ACHN (cell line): ENCODE measurements at regions not wholly inside any gene's neighbourhood (a gene's known extent, or its start where the extent isn't known, plus 50 kb on each side); places are given as distances from the start of the nearest gene placed in this dataset.

Experiments used
- DNase-seq: peaks from one replicate; pipeline ENCODE4 v3.0.0-alpha.2; 2015
- in situ Hi-C: cut with HindIII; loops from 2 replicates; pipeline ENCODE4 v1.10.0; 2017; ENCODE audit warnings: low sequenced_read_pairs, low pct_ligation_motif_present, low pct_unique_long_range_greater_than_20kb

- no peak for DNase-seq
- in situ Hi-C loops: no loop called here
Observed at GRCh38 chr10:111390813-111391563, 314.2 kb downstream of the ADRA2A start.

GRCh38 chr10:111392159-111392558 is 315.3 kb downstream of the ADRA2A start:
- DNase-seq: no peak
- in situ Hi-C loops: no loop called here

GRCh38 chr10:111392910-111393309 is 316.1 kb downstream of the ADRA2A start:
- in situ Hi-C loops: no loop called here
- no peak for DNase-seq

DNA sequence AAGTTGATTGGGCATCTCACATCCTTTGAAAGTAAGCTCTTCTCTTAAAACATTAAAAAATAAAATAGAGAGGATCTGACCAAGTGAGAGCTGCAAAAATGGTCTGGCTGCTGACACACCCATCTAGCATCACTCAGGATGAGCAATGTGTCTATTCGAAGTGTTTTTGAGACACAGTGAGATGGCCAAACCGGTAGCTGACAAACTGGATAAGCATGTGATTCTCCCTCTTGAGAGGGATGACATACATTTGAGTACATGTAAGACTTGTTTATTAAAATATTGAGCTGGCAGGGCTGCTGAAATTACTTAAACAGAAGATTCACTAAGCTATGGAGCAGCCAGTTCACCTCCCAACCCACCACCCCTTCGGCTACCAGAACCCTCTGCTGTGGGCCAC is 333.9 kb downstream of the ADRA2A start:
- in situ Hi-C loops: no loop called here
- DNase-seq: no peak

DNA sequence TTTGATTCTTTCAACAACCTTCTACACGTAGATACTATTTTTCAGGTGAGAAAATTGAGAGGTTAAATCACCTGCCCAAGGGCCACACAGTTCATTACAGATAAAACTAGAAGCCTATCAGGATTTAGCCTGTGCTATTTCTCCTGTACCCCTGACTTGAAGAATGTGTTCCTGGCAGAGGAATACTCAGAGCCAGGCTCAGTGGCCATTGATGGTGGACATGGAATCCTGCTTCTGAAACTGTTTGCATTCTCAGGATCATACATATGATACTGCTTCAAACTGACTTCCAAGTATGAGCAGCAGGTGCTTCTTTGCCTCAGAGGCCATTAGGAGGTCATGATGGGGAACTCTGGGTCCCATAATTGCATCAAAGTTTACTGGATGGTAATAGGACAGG is 348.6 kb downstream of the ADRA2A start:
- no peak for DNase-seq
- in situ Hi-C loops: no loop called here

GRCh38 chr10:111429288-111430028 is 352.6 kb downstream of the ADRA2A start:
- in situ Hi-C loops: no loop called here
- DNase-seq: no peak

DNA sequence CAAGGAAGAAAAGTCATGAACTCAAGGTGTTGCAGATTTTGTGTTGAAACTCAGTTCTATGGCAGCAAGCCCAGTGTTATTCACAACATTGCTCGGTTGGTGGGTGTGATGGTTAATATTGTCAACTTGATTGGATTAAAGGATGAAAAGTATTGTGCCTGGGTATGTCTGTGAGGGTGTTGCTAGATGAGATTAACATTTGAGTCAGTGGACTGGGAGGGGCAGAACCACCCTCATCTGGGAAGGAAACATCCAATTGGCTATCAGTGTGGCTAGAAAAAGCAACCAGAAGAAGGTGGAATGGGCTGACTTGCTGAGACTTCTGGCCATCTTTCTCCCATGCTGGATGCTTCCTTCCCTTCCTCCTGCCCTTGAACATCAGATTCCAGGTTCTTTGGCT is 353.2 kb downstream of the ADRA2A start:
- in situ Hi-C loops: no loop called here
- DNase-seq: no peak

DNA sequence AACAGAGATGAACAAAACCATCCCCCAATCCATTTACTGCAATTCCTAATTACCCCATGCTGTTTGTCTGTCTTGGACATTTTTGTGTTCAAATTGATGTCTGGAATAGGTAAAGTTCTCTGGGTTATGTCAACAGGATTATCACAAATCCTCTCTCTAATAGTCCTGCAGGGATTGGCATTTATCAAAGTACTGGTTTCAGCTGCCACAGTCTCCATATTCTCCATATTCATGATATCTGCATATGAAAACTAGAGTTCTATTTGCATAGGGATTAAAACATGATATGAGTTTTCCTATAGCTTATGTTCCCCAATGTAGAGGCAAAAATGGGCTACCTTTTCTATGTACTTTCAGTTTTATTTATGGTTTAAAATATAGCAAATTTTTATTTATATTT is 355.8 kb downstream of the ADRA2A start:
- in situ Hi-C loops: no loop called here
- no peak for DNase-seq

DNA sequence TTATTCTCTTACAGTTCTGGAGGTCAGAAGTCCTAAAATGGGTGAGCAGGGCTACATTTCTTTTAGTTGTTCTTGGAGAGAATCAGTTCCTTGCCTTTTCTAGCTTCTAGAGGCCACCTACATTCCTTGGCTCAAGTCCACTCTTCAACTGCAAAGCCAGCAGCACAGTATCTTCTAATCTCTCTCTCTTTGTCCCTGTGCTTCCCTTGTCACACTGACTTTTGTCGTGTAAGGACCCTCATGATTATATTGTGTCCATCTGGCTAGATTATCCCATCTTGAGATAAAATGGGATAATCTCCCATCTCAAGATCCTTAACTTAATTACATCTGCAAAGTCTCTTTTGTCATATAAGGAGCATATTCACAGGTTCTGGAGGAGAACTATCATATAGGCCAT is 359.0 kb downstream of the ADRA2A start:
- in situ Hi-C loops: no loop called here
- no peak for DNase-seq

GRCh38 chr10:111439034-111439842 is 362.4 kb downstream of the ADRA2A start:
- in situ Hi-C loops: no loop called here
- no peak for DNase-seq

- DNase-seq: no peak
- in situ Hi-C loops: no loop called here
Observed at GRCh38 chr10:111440501-111440900, 363.7 kb downstream of the ADRA2A start.

DNA sequence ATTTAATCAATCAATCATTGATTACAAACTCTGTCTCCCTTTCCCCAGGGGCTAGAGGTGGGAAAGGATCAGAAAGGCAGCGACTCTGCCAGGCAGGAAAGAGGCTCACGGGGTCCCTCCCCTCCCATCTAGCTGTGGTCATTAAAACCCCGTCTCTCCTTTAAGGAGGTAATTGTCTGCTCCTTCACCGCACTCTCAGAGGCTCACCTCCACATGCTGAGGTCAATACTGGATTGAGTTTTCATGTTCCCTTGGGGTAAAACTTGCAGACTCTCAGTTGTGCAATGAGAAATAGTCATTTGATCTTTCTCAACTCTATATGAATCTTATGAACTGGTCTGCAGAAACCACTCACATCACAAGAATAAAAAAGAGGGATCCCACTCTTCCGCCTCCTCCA is 368.8 kb downstream of the ADRA2A start:
- in situ Hi-C loops: no loop called here
- DNase-seq: no peak

DNA sequence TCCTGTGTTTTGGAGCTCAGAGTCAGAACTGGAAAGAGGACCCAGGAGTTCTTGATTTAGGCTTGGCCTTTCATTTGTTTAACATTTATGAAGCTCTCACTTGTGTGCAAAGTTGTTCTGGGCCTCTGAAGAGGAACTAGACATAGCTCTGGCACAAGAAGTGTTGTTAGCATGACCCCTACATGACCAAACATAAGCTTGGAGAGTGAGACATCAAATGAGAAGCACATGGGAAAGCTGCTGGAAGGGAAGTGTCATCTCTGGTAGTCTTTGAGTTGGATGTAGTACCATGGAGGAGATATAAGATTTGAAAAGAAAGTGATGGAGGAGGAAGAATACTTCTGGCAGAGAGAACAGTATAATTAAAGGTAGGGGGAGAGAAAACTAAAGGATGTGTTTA is 370.1 kb downstream of the ADRA2A start:
- DNase-seq: no peak
- in situ Hi-C loops: no loop called here

- no peak for DNase-seq
- in situ Hi-C loops: no loop called here
Observed at GRCh38 chr10:111452153-111452552, 375.3 kb downstream of the ADRA2A start.

GRCh38 chr10:111455776-111456426 is 379.1 kb downstream of the ADRA2A start:
- in situ Hi-C loops: no loop called here

DNA sequence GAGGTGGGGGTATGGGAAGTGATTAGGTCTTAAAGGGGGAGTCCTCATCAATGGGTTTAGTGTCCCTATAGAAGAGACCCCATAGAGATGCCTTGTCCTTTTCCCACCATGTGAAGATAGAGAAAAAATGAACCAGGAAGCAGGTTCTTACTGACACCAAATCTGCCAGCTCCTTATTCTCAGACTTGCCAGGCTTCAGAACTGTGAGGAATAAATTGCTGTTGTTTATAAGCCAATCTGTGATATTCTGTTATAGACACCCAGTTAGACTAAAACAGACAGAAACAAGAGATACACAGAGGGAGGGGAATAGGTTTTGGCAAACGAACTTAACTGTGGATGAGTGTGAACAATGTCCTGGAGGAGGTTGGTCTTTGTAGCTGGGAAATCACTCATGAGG is 381.4 kb downstream of the ADRA2A start:
- in situ Hi-C loops: no loop called here
- no peak for DNase-seq

More at GRCh38 chr10:111455776-111456426, 379.1 kb downstream of the ADRA2A start:
- no peak for DNase-seq

DNA sequence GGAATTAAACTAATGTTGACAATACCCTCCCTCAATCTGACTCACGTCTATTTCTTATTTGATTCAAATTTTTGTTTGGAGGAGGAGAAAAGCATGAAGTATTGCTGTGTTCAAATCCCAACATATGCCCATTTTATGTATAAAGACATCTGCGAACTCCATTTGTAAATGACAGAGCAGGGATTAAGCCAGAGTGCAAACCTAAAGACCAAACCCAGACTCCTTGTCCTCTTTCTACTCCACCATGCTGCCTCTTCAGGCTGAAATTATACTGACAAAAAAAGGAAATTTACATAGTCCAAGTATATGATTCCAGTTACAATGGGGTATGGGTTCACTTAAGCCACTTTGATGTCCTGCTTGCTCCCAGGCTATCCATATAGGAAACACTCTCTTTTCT is 383.1 kb downstream of the ADRA2A start:
- in situ Hi-C loops: no loop called here

GRCh38 chr10:111472445-111472844 is 395.6 kb downstream of the ADRA2A start:
- in situ Hi-C loops: no loop called here
- DNase-seq: no peak

More for the DNA sequence above, 383.1 kb downstream of the ADRA2A start:
- no peak for DNase-seq

DNA sequence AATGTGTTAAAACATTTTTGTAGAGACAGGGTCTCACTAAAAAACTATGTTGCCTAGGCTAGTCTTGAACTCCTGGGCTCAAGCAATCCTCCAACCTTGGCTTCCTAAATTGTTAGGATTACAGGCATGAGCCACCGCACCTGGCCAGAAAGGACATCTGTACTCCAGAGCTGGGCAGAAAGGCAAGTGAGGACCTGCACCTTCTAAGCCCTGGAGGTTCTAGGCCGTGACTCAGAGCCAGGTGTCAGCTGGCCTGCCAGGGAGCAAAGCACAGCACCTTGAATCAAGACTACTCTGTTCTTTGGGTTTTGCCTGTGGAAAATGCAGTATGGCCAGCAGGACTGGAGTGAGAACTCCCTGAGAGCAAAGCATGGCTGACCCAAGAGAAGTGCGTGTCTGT is 396.5 kb downstream of the ADRA2A start:
- no peak for DNase-seq
- in situ Hi-C loops: no loop called here
